B cell (primary cell): ENCODE measurements at regions not wholly inside any gene's neighbourhood (a gene's known extent, or its start where the extent isn't known, plus 50 kb on each side); places are given as distances from the start of the nearest gene placed in this dataset.

Experiments
- EZH2 ChIP-seq: IDR thresholded peaks from 2 replicates; pipeline ENCODE4 v1.6.1; 2012; ENCODE audit warnings: borderline replicate concordance, low read depth, mild to moderate bottlenecking, moderate library complexity, low read length; ENCODE audit not compliant: insufficient read depth, poor library complexity, severe bottlenecking
- TF ChIP-seq, protein P1 (sequence below): fragments of 200-600 bp; IDR thresholded peaks from one replicate; pipeline ENCODE4 v1.8.0; 2022; ENCODE audit warnings: antibody characterized with exemption, mild to moderate bottlenecking

DNA sequence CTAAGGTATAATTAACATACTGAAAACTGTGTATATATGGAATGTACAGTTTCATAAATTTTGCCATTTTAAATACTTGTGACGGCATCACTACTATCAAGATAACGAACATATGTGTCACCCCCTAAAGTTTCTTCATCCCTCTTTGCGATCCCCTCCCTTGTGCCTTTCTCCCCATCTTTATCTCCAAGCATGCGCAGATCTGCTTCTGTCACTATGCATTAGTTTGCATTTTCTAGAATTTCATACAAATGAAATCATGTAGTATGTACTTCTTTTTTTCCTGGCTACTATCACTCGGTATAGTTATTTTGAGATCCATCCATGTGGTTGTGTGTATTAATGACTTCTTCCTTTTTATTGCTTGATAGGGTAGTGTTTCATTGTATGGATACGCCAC lies 154.9 kb downstream of the ZNF648 start:
- TF ChIP-seq, protein P1, sequence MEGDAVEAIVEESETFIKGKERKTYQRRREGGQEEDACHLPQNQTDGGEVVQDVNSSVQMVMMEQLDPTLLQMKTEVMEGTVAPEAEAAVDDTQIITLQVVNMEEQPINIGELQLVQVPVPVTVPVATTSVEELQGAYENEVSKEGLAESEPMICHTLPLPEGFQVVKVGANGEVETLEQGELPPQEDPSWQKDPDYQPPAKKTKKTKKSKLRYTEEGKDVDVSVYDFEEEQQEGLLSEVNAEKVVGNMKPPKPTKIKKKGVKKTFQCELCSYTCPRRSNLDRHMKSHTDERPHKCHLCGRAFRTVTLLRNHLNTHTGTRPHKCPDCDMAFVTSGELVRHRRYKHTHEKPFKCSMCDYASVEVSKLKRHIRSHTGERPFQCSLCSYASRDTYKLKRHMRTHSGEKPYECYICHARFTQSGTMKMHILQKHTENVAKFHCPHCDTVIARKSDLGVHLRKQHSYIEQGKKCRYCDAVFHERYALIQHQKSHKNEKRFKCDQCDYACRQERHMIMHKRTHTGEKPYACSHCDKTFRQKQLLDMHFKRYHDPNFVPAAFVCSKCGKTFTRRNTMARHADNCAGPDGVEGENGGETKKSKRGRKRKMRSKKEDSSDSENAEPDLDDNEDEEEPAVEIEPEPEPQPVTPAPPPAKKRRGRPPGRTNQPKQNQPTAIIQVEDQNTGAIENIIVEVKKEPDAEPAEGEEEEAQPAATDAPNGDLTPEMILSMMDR = no peak
- no peak for TF ChIP-seq EZH2
